ENCODE measurements at regions not wholly inside any gene's neighbourhood (a gene's known extent, or its start where the extent isn't known, plus 50 kb on each side); places are given as distances from the start of the nearest gene placed in this dataset.
"Not testable (repeated sequence)": the region's sequence is repeated elsewhere in the genome, so short reads cannot be mapped to it uniquely, and the experiment has no call there.

DNA sequence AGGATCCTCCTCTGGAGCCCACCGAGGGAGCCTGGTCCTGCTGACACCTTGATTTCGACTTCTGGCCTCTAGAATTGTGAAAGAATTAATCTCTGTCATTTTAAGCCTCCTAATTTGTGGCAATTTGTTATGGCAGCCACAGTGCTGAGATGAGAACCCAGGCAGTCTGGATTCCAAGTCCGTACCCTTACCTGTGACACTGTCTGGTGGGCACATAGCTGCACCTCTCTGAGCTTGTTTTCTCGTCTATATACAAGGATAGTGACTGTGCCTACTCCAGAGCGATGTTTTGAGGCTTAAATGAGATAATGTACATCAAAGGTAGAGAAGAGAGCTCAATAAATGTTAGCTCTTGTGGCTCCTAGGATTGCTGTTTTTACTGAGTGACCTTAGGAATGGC lies 128.4 kb upstream of the MPHOSPH6 start:
- DNase-seq (ENCODE audit: low spot score): no peak

DNA sequence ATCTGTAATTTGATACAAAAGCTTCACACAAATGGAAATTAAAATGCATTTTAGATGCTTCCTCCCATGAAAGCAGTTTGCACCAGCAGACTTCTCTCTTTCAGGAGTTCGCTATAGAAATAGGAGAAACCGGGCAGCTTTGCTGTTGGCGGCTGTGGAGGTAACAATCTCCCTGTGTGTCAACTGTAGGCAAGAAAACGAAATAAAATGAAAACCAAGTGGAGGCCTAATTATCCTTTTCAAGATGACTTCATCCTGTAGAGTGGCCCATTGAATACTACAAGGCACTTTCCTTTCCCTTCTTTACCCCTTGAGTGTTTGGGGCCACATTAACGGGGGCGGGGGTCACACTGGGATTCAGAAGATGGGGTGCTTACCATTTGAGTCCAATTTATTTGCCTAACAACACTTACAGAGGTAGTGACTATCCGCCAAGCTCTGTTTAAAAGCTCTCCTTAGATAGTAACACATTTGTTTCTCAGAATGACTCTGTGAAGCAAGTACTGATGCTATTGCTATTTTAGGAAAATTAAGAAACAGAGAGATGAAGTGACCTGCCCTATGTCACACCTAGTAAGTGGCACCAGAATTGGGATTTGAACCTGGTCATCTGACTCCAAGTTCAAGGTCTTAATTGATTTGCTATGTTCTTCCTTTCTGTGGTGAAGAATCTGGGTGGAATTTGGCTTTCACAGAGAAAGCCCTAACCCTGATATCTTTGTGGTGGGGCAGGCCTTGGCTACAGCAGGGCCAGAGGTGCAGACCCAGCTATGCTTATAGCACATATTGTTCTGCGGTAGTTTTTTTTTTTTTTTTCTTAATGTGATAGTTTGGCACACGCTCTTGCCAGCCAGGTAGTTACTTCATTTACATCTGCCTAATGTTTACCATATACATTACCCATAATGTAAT lies 125.5 kb upstream of the MPHOSPH6 start:
- DNase-seq (ENCODE audit: low spot score): no peak

DNA sequence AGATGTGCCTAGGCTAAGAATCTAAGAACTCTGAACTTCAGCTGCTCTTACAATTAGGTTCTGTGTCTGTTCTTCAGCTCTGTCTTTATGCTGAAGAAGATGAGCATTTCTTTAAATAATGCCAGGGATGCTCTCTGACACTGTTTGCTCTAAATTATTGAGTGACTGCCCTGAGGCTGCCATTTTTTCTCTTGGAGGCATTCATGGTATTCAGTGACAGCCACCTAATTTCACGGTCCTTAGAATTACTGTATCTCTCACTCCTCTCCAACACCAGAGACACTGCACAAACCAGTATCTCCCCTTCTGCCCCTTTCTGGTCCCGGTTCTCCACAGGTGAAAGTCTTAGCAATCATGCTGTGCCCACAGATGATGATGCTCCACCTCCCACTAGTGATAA lies 123.6 kb upstream of the MPHOSPH6 start:
- no peak for DNase-seq (ENCODE audit: low spot score)

DNA sequence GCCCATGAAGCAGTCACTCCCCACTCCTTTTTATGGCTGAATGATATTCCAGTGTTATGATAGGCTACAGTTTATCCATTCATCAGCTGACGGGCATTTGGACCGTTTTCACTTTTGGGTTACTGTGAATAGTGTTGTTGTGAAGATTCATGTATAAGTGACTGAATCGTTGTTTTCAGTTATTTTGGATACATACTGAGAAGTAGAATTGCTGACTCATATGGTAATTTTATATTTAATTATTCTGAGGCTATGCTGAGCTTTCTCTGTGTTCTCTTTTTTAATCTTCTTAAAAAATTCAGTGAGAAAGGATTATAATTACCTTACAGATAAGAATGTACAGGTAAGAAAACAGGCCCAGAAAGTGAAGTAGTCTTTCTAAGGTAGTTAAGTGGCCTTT lies 117.9 kb upstream of the MPHOSPH6 start:
- DNase-seq (ENCODE audit: low spot score): no peak

DNA sequence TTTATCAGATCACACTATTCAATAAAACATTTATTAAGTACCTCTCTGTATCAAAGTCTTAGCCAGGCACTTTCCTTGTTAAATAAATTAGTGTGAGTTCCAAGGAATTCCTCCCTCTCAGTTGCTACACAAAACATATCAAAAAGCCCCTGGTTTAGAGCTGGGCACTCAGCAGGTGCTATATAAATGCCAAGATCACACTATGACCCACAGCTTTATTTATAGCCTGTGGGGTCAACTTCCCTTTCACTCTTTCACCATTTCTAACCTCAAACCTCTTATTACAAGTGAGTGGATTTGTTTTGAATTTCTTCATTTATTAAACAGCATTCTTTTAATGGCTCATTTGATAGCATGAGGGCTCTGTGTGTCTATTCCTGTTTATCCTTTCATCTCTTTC lies 112.6 kb upstream of the MPHOSPH6 start:
- no peak for DNase-seq (ENCODE audit: low spot score)

DNA sequence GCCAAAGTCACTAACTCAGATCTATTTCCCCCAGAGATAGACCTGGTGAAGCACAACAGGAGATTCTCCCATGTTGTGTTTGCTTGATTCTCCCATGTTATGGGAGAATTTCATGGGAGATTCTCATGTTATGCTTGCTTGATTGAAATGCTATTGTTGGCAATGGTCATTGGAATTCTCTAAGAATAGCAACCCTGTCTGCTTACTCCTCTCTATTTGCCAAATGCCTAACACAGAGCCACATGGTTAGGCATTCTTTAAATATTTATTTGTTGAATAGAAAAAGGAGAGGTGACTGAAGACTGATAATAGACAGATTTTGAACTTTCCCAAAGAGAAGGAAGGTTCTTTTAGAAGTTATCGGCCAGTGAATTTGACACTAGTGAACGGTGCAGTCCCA lies 111.5 kb upstream of the MPHOSPH6 start:
- DNase-seq (ENCODE audit: low spot score): no peak

DNA sequence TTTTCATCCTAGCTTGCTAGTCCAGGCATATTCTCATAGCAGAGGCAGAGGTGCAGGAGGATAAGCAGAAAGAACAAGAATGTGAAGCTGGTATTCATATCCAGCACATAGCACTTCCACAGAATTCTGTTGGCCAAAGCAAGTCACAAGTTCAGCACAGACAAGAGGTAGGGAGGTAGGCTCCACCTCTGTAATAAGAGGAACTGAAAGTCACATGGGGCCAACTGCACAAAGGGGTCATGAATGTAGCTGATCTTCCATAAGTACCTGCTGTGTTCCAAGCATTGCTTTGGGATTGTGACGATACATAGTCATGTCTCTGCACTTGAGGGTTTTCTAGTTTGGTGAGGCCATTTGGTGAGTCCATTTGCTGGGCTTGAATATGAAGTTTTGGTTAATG lies 110.8 kb upstream of the MPHOSPH6 start:
- DNase-seq (ENCODE audit: low spot score): no peak

DNA sequence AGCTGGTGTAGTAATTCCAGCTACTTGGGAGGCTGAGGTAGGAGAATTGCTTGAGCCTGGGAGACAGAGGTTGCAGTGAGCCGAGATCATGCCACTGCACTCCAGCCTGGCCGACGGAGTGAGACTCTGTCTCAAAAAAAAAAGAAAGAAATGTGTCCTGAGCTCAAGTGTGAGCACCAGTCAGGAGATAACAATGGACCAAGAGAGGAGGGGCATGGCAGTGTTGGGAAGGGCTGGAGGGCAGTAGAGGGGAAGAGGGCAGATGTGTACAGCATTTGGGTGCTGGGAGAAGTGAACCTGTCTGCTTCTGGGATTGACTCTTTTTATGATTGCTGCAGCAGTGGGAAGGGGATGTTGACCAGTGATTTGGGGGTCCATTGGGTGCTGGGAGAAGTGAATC lies 105.3 kb upstream of the MPHOSPH6 start:
- not testable (repeated sequence) for DNase-seq (ENCODE audit: low spot score)

DNA sequence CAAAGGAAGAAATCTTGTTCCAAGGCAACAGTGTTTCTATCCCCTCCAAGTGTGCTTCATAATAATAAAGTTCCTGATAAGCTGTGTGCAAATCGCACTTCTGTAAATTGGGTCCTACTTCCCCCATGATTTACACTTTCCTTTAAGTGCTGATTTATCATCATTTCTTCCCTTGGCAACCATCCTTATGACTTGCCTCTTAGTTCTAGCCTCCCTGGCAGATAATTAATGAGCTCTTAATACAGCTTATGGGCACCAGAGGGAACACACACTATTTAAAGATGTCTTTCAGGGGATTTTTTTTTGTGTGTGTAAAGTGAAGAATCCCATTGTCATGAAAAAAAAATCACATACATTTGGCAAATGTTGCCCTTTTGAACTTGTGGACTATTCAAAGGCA lies 101.6 kb upstream of the MPHOSPH6 start:
- DNase-seq (ENCODE audit: low spot score): no peak

DNA sequence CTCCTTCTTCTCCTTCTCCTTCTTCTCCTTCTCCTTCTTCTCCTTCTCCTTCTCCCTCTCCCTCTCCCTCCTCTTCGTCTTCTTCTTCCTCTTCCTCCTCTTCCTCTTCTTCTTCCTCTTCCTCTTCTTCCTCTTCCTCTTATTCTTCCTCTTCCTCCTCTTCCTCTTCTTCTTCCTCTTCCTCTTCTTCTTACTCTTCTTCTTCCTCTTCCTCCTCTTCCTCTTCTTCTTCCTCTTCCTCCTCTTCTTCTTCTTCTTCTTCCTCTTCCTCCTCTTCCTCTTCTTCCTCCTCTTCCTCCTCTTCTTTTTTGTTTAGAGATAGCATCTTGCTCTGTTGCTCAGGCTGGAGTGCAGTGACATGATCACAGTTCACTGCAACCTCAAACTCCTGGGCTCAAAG lies 97.7 kb upstream of the MPHOSPH6 start:
- not testable (repeated sequence) for DNase-seq (ENCODE audit: low spot score)

DNA sequence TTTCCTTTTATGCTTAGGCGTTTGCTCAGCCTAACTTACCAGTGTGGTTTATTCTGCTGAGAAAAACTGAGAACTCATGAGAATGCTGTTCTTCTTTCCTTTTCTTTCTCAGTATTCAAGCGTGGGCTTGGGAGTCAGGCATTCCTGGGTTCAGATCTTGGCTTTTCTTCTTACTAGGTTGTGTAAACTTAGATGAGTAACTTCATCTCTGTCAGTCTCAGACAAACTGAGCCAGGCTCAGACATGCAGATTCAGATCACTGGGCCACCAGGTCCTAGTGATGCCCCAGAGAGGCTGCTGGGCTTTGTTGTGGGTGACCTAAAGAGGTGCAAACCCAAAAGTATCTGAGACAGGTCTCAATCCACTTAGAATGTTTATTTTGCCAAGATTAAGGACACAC lies 95.8 kb upstream of the MPHOSPH6 start:
- DNase-seq (ENCODE audit: low spot score): no peak

DNA sequence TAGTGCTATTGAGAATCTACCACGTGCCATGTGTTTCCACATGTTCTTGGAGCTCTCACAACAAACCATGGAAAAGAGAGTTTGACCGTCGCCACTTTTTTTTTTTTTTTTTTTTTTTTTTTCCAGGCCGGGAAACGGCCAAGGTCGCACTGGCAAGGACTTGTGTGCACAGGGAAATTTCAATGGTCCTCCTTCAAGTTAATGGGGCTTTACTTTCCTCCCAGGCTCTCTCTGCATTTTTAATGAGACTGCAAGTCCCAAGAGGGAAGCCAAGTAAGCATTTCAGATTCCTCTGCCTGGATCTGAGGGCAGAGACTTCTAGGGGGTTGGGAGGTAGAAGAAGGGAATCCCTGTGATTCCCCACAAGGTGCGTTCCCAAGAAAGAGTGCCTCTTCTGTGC lies 94.7 kb upstream of the MPHOSPH6 start:
- DNase-seq (ENCODE audit: low spot score): no peak

DNA sequence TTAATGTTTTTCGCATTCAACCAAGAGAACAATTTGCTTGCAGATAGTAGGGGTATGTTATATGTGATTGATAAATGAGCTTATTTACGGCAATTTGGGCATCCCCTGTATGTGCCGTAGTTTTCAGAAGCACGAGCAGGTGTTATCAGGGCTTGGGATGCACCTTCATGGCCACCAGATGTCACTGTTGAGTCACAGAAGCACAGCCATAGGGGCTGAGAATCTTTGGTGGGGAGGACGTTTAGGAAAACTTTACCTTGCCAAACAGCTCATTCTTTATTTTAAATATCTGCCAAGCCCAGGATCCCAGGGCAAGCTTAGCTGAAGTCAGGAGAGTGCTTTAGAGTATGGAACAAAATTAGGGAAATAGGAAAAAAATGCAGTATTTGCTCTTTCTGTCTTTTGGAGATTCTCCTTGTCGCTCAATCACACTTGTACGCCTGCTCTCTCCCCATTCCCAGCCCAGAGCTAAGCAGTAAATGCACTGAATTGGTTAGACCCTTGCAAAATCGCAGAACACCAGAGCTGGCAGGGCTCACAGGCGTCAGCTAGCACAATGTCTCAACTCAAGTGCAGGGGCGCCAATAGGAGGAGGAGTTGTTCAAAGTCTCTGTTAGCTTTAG lies 93.6 kb upstream of the MPHOSPH6 start:
- DNase-seq (ENCODE audit: low spot score): peak; percentile 73

DNA sequence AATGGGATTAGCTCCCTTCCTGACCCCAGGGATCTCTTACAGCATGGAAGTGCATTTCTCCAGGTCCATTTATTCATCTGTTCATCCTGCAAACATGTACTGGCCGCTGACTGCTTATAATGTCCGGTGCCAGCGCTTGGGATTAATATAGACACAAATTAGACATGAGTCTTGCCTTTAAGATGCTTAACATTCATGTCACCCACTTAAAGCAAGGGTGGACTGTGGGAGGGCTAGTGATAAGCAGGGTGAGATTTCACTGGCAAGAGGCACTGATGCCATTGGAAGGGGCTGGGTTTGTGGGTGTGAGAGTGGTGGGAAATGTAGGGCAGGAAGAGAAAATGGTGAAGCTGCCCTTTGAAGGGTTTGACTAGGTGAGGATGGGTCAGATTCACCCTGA lies 92.2 kb upstream of the MPHOSPH6 start:
- DNase-seq (ENCODE audit: low spot score): no peak

DNA sequence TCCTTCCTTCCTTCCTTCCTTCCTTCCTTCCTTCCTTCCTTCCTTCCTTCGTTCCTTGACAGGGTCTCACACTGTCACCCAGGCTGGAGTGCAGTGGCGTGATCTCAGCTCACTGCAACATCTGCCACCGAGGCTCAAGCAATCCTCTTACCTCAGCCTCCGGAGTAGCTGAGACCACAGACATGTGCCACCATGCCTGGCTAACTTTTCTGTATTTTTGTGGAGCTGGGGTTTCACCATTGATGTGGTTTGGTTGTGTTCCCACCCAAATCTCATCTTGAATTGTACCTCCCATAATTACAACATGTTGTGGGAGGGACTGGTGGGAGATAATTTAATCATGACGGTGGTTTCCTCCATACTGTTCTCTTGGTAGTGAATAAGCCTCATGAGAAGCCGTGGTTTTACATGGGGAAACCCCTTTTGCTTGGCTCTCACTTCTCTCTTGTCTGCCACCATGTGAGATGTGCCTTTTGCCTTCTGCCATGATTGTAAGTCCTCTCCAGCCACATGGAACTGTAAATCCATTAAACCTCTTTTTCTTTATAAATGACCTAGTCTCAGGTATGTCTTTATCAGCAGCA lies 90.3 kb upstream of the MPHOSPH6 start:
- DNase-seq (ENCODE audit: low spot score): no peak

DNA sequence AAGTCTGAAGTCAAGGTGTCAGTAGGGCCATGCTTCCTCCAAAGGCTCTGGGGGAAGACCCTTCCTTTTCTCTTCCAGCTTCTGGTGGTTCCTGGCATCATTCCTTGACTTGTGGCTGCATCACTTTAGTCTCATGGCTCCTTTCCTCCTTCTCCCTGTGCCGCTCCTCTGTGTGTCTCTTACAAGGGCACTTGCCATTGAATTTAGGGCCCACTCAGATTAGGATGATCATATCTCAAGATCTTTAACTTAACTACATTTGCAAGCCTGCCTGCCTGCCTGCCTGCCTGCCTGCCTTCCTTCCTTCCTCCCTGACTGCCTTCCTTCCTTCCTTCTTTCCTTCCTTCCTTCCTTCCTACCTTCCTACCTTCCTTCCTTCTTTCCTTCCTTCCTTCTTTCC lies 89.7 kb upstream of the MPHOSPH6 start:
- no peak for DNase-seq (ENCODE audit: low spot score)

DNA sequence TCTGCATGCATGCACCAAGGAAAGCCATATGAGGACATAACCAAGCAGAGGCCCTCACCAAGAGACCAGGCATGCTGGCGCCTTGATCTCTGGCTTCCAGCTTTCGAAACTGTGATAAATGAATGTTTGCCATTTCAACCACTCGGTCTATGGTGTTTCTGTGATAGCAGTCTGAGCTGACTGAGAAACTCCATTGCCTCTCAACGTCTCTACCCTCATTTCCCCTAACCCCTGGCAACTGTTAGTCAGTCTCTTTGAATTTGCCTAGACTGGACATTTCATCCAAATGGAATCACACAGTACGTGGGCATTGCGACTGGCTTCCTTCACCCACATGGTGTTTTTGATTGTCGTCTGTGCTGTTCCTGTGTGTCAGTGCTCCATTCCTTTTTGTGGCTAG lies 88.0 kb upstream of the MPHOSPH6 start:
- DNase-seq (ENCODE audit: low spot score): no peak

DNA sequence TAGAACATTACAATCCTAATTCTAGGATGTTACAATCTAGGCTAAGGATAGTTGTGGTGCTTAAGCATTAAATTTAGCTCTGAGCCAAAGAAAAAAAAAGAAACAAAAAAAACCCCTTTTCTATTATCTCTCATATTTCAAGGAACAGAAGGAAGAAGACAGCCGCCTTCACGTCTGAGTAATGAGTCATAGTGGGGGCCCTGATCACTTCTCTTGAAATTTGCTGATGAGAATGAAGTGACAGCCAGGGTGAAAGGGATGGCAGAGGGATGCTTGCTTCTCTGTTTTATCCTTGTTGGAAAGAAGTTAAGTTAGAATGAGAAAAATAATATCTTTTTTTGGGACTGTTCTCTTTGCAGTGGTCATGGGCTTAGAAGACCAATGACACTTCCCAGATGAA lies 82.6 kb upstream of the MPHOSPH6 start:
- DNase-seq (ENCODE audit: low spot score): no peak

DNA sequence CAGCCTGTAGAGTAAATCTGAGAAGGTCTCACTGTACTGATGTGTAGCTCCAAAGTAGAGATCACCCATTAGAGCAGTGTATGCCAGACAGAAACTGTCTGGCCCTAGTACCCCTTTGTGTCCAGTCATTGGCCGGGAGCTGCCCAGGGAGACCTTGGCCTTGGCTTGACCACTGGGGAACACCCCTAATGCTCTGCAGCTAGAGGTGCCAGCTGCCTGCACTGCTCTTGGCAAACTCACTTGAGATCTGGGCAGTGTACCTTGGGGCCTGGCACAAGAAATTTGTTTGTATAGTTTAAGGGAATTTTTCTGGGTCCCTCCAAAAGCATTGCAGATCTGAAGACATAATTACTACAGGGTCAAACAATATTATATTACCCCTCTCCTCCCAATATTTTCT lies 78.7 kb upstream of the MPHOSPH6 start:
- no peak for DNase-seq (ENCODE audit: low spot score)

DNA sequence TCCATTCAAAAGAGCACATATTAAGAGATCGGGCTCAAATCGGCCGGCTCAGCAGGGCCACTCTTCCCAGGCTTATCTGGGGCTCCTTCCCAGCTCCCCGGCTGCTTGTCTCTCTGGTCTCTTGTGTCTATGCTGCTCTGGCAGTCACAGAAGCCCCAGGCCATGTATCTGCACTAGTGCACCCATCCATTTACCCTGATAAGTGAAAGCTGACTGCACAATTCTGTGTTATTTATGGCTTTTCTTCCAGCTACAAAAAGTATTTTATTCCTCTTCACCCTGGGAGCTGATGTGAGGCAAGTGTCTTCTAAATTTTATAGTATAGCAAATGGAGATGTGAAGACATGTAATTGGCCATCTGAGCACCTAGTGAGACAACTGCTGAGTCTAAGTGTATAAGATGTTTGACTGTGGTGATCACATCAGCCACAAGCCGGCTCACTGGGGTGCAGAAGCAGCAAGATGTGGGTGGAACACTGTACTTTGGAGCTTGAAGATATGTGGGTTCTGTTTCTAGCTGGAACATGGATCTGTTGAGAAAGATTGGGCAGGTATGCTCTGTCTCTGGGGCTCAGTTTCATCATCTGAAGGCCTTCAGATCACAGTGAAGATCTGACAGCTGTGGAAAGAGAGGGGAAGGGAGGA lies 78.1 kb upstream of the MPHOSPH6 start:
- DNase-seq (ENCODE audit: low spot score): no peak

DNA sequence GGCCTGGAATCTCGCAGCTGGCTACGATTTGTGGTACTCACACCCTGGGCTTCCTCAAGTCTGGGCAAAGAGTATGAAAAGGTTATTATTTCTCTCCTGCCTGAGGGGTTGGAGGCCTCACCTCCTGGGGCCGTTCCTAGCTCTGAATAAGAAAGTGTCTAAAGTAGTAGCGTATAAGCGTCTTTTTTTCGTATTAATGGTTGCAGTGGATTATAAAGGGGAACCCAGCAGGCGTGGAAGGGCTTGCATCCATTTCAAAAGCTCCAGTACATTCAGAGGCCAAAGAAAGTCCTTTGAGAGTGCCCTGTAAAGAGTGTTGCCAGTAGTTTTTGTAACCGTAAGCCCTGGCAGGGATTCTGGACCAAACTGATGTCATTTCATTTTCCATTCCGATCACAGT lies 72.2 kb upstream of the MPHOSPH6 start:
- DNase-seq (ENCODE audit: low spot score): no peak

DNA sequence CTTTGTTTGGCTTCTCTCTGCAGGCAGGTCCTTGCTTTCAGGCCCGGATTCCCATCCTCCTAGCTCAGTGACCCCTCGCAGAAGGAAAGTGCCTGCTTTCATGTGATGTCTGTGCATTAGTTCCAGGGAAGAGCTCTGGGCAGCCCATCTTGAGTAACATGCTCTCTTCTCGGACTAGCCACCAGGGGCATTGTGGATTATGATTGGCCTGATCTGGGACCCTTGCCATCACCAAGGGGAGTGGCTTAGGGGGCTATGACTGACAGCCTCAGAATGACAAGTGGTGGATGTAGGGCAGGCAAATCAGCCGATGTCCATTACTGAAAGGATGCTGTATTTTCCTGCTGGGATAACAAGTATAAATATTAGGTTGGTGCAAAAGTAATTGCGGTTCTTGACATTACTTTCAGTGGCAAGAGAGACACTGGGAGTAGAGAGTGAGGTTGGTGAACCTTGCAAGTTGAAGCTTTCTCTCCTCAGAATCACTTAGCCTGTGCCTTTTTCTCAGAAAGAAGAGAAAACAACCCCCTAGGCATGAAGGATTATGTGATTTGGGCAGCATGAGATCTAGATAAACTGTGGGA lies 71.5 kb upstream of the MPHOSPH6 start:
- no peak for DNase-seq (ENCODE audit: low spot score)

DNA sequence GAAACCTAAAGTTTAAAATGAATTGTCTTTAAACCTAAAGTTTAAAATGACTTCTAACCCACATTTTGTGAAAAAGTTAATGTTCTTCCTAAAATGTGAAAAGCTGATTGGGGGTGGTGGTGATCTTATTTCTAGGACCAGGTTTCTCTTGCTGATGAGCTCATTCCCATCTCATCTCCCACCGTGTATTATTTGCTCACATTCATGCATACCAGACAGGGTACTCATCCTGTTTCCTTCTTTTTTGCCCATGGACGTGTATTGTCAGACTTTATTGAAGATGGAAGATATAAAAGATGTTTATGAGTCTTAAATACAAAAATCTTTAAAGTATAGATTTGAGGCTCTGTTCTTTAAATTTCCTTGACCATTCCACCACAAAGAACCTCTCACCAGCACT lies 70.1 kb upstream of the MPHOSPH6 start:
- DNase-seq (ENCODE audit: low spot score): no peak
